HEK293 (cell line): ENCODE measurements at regions not wholly inside any gene's neighbourhood (a gene's known extent, or its start where the extent isn't known, plus 50 kb on each side); places are given as distances from the start of the nearest gene placed in this dataset.

Experiments
- CTCF ChIP-seq: fragments of 450-650 bp; formaldehyde crosslinking; IDR thresholded peaks from 2 replicates; pipeline ENCODE4 v1.5.1; 2016; ENCODE audit warnings: missing biosample characterization, missing genetic modification characterization
- KLF17 ChIP-seq: fragments of 450-650 bp; formaldehyde crosslinking; IDR thresholded peaks from 2 replicates; pipeline ENCODE4 v1.5.1; 2016; ENCODE audit warnings: missing biosample characterization, missing genetic modification characterization
- PRDM4 ChIP-seq: fragments of 450-650 bp; formaldehyde crosslinking; IDR thresholded peaks from 2 replicates; pipeline ENCODE4 v1.5.1; 2017; ENCODE audit warnings: missing biosample characterization, missing genetic modification characterization
- SP2 ChIP-seq: fragments of 450-650 bp; formaldehyde crosslinking; IDR thresholded peaks from 2 replicates; pipeline ENCODE4 v1.5.1; 2016; ENCODE audit warnings: missing biosample characterization, missing genetic modification characterization
- ZBTB17 ChIP-seq: fragments of 450-650 bp; formaldehyde crosslinking; IDR thresholded peaks from 2 replicates; pipeline ENCODE4 v1.5.1; 2016; ENCODE audit warnings: missing biosample characterization, missing genetic modification characterization
- ZNF449 ChIP-seq: fragments of 450-650 bp; formaldehyde crosslinking; IDR thresholded peaks from 2 replicates; pipeline ENCODE4 v1.5.1; 2017; ENCODE audit warnings: missing biosample characterization, mild to moderate bottlenecking, missing genetic modification characterization, moderate library complexity
- ZNF529 ChIP-seq: fragments of 450-650 bp; formaldehyde crosslinking; IDR thresholded peaks from 2 replicates; pipeline ENCODE4 v1.5.1; 2017; ENCODE audit warnings: missing genetic modification characterization, missing biosample characterization; ENCODE audit not compliant: insufficient replicate concordance
- ZNF654 ChIP-seq: fragments of 450-650 bp; formaldehyde crosslinking; IDR thresholded peaks from 2 replicates; pipeline ENCODE4 v1.5.1; 2016; ENCODE audit warnings: low read depth, missing biosample characterization, missing genetic modification characterization
- ZSCAN4 ChIP-seq: fragments of 450-650 bp; formaldehyde crosslinking; IDR thresholded peaks from 2 replicates; pipeline ENCODE4 v1.5.1; 2017; ENCODE audit warnings: missing biosample characterization, missing genetic modification characterization

GRCh38 chr2:163155925-163156324 lies 317.4 kb upstream of the KCNH7 start:
- no peak for TF ChIP-seq CTCF
- TF ChIP-seq PRDM4 (tag by site-specific recombination) = no peak
- TF ChIP-seq ZBTB17 (tag by site-specific recombination) = no peak
- no peak for TF ChIP-seq SP2
- TF ChIP-seq ZNF449 (tag by site-specific recombination) = no peak
- no peak for TF ChIP-seq KLF17 (tag by site-specific recombination)
- no peak for TF ChIP-seq ZNF529 (tag by site-specific recombination)
- no peak for TF ChIP-seq ZNF654 (tag by site-specific recombination)
- TF ChIP-seq ZSCAN4 (tag by site-specific recombination) = no peak
